ENCODE measurements at regions not wholly inside any gene's neighbourhood (a gene's known extent, or its start where the extent isn't known, plus 50 kb on each side); places are given as distances from the start of the nearest gene placed in this dataset.

DNA sequence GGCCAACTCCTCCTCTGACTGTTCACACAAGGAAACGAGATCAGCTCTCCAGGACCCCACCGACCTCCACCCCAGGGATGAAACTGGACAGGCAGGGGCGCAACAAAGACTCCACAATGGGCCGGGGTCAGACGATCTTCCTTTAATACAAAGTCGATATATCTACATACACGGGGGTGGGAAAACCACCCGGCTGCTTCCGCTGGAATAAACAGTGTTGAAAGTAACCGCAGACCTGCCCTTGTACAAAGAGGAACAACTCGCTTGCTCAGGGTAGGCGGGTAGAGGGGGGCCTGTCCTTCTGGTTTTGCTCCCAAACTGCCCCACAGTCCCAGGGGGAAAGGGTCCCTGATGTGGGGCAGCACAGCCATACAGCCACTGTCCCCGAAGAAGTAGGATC, 135.2 kb downstream of the PTPRS start:
- no peak overlapping the region for H3K27ac ChIP-seq
- peaks cover 0 to 37% (median 5%) of the 10 kb centered on the region in 9 donors for H3K36me3 ChIP-seq
- H3K9me3 ChIP-seq, result peaks cover 0 to 39% (median 21%) of the 10 kb centered on the region in 11 donors
- DNase-seq (no peak), ATAC-seq (no peak)
- H3K4me1 ChIP-seq, result no peaks in the 10 kb centered on the region
- intact Hi-C loops (cut with DNase I), result no loop called here
- WGBS, 2 donors, result 91 to 93% methylated on average over 13 of the region's 13 CpGs
- TF ChIP-seq, protein P1, sequence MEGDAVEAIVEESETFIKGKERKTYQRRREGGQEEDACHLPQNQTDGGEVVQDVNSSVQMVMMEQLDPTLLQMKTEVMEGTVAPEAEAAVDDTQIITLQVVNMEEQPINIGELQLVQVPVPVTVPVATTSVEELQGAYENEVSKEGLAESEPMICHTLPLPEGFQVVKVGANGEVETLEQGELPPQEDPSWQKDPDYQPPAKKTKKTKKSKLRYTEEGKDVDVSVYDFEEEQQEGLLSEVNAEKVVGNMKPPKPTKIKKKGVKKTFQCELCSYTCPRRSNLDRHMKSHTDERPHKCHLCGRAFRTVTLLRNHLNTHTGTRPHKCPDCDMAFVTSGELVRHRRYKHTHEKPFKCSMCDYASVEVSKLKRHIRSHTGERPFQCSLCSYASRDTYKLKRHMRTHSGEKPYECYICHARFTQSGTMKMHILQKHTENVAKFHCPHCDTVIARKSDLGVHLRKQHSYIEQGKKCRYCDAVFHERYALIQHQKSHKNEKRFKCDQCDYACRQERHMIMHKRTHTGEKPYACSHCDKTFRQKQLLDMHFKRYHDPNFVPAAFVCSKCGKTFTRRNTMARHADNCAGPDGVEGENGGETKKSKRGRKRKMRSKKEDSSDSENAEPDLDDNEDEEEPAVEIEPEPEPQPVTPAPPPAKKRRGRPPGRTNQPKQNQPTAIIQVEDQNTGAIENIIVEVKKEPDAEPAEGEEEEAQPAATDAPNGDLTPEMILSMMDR (IDR thresholded peaks at IDR 0.05), result no peak
- no peak overlapping the region for H3K4me3 ChIP-seq
- H3K27me3 ChIP-seq, result no peaks in the 10 kb centered on the region

DNA sequence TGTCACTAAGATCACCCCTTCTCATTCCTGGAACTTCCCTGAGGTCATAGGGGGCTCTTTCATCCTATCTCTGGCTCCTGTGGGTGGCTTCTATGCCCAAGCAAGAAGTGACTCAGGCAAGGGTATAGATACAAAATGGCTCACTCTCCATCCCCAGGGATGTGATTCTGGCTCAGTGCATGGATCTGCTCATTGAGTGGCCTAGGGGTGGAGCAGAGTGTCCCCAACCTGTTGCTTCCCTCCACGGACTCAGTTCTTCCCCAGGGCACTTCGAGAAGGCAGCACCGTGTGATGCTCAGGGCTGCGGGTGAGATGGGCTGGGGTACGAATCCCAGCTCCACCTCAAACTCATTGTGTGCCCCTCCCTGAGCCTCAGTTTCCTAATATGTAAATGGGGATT, 136.4 kb downstream of the PTPRS start:
- no peak for ATAC-seq
- Histone ChIP-seq H3K4me3 (no peak overlapping the region), H3K27ac (no peak overlapping the region), H3K4me1 (no peaks in the 10 kb centered on the region), H3K36me3 (peaks cover 0 to 25% (median 4%) of the 10 kb centered on the region in 9 donors), H3K27me3 (no peaks in the 10 kb centered on the region), H3K9me3 (peaks cover 0 to 48% (median 26%) of the 10 kb centered on the region in 11 donors)
- no peak for DNase-seq
- WGBS, 2 donors, result 96% methylated on average over 5 of the region's 5 CpGs
- intact Hi-C loops (cut with DNase I), result no loop called here
- TF ChIP-seq, protein P1 (IDR thresholded peaks at IDR 0.05), result no peak

All from heart right ventricle (tissue), 16 donors.